GM23338 (cell line): ENCODE measurements at regions not wholly inside any gene's neighbourhood (a gene's known extent, or its start where the extent isn't known, plus 50 kb on each side); places are given as distances from the start of the nearest gene placed in this dataset.
A peak's percentile ranks its signal among the peaks of the same experiment; 100 is the strongest.

ENCODE experiments used
- CREB1 ChIP-seq: fragments of 250-450 bp; sonication (Bioruptor Pico); IDR thresholded peaks from 2 replicates; pipeline ENCODE4 v1.5.0; 2020; ENCODE audit warnings: low read depth, mild to moderate bottlenecking, moderate library complexity
- EZH2 ChIP-seq: fragments of 200-600 bp; sonication (generic); IDR thresholded peaks from one replicate; pipeline ENCODE4 v1.8.0; 2017; ENCODE audit warnings: antibody characterized with exemption, mild to moderate bottlenecking, low read depth; ENCODE audit not compliant: unreplicated experiment
- EZH2phosphoT487 ChIP-seq: fragments of 200-600 bp; sonication (generic); IDR thresholded peaks from one replicate; pipeline ENCODE4 v1.8.1; 2018; ENCODE audit warnings: antibody characterized with exemption; ENCODE audit not compliant: unreplicated experiment
- NANOG ChIP-seq: IDR thresholded peaks from 2 replicates; pipeline ENCODE4 v1.6.1; 2016; ENCODE audit warnings: antibody characterized with exemption, borderline replicate concordance
- POLR2AphosphoS5 ChIP-seq: IDR thresholded peaks from 2 replicates; pipeline ENCODE4 v1.6.1; 2016; ENCODE audit warnings: antibody characterized with exemption, low read depth
- STAT1 ChIP-seq: IDR thresholded peaks from one replicate; pipeline ENCODE4 v1.6.1; 2016; ENCODE audit warnings: antibody characterized with exemption; ENCODE audit not compliant: unreplicated experiment
- ZNF114 ChIP-seq: fragments of 250-450 bp; sonication (Bioruptor Pico); IDR thresholded peaks from 2 replicates; pipeline ENCODE4 v1.5.0; 2020; ENCODE audit warnings: mild to moderate bottlenecking, moderate library complexity
- ZNF331 ChIP-seq: fragments of 250-450 bp; sonication (Bioruptor Pico); IDR thresholded peaks from 2 replicates; pipeline ENCODE4 v1.5.0; 2020; ENCODE audit warnings: low read depth, mild to moderate bottlenecking, moderate library complexity
- ZNF462 ChIP-seq: fragments of 250-450 bp; sonication (Bioruptor Pico); IDR thresholded peaks from 2 replicates; pipeline ENCODE4 v1.5.0; 2020; ENCODE audit warnings: mild to moderate bottlenecking, moderate library complexity
- TF ChIP-seq, protein P1 (sequence below), 2 experiments: fragments of 200-600 bp in 1 of 2; sonication (generic) in 1 of 2; conservative IDR thresholded peaks; 2 replicates each; pipeline versions ENCODE4 v1.5.1 to v1.6.1; 2016 to 2017; ENCODE audit warnings: antibody characterized with exemption in 2 of 2, low read depth in 2 of 2, mild to moderate bottlenecking in 2 of 2, moderate library complexity in 1 of 2
- TF ChIP-seq, protein P2 (sequence below): IDR thresholded peaks from one replicate; pipeline ENCODE4 v1.6.1; 2018; ENCODE audit warnings: antibody characterized with exemption; ENCODE audit not compliant: unreplicated experiment
- TF ChIP-seq, protein P3 (sequence below): IDR thresholded peaks from 2 replicates; pipeline ENCODE4 v1.6.1; 2016; ENCODE audit warnings: antibody characterized with exemption

GRCh38 chr6:97978855-97979271, 695.8 kb upstream of the MMS22L start:
- TF ChIP-seq, protein P1, sequence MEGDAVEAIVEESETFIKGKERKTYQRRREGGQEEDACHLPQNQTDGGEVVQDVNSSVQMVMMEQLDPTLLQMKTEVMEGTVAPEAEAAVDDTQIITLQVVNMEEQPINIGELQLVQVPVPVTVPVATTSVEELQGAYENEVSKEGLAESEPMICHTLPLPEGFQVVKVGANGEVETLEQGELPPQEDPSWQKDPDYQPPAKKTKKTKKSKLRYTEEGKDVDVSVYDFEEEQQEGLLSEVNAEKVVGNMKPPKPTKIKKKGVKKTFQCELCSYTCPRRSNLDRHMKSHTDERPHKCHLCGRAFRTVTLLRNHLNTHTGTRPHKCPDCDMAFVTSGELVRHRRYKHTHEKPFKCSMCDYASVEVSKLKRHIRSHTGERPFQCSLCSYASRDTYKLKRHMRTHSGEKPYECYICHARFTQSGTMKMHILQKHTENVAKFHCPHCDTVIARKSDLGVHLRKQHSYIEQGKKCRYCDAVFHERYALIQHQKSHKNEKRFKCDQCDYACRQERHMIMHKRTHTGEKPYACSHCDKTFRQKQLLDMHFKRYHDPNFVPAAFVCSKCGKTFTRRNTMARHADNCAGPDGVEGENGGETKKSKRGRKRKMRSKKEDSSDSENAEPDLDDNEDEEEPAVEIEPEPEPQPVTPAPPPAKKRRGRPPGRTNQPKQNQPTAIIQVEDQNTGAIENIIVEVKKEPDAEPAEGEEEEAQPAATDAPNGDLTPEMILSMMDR (conservative IDR thresholded peaks at IDR 0.05; ENCODE audit: low read depth in 2 of 2): peak; percentile 69 to 74
- TF ChIP-seq NANOG: no peak
- TF ChIP-seq, protein P2, sequence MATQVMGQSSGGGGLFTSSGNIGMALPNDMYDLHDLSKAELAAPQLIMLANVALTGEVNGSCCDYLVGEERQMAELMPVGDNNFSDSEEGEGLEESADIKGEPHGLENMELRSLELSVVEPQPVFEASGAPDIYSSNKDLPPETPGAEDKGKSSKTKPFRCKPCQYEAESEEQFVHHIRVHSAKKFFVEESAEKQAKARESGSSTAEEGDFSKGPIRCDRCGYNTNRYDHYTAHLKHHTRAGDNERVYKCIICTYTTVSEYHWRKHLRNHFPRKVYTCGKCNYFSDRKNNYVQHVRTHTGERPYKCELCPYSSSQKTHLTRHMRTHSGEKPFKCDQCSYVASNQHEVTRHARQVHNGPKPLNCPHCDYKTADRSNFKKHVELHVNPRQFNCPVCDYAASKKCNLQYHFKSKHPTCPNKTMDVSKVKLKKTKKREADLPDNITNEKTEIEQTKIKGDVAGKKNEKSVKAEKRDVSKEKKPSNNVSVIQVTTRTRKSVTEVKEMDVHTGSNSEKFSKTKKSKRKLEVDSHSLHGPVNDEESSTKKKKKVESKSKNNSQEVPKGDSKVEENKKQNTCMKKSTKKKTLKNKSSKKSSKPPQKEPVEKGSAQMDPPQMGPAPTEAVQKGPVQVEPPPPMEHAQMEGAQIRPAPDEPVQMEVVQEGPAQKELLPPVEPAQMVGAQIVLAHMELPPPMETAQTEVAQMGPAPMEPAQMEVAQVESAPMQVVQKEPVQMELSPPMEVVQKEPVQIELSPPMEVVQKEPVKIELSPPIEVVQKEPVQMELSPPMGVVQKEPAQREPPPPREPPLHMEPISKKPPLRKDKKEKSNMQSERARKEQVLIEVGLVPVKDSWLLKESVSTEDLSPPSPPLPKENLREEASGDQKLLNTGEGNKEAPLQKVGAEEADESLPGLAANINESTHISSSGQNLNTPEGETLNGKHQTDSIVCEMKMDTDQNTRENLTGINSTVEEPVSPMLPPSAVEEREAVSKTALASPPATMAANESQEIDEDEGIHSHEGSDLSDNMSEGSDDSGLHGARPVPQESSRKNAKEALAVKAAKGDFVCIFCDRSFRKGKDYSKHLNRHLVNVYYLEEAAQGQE: no peak
- TF ChIP-seq POLR2AphosphoS5: no peak
- TF ChIP-seq CREB1 (CRISPR knock-in tag): no peak
- no peak for TF ChIP-seq ZNF462
- TF ChIP-seq EZH2: no peak
- no peak for TF ChIP-seq STAT1
- TF ChIP-seq ZNF331 (CRISPR knock-in tag): no peak
- TF ChIP-seq ZNF114 (CRISPR knock-in tag): no peak; the same call in 1 of the 2 replicates
- TF ChIP-seq EZH2phosphoT487: no peak
- TF ChIP-seq, protein P3, sequence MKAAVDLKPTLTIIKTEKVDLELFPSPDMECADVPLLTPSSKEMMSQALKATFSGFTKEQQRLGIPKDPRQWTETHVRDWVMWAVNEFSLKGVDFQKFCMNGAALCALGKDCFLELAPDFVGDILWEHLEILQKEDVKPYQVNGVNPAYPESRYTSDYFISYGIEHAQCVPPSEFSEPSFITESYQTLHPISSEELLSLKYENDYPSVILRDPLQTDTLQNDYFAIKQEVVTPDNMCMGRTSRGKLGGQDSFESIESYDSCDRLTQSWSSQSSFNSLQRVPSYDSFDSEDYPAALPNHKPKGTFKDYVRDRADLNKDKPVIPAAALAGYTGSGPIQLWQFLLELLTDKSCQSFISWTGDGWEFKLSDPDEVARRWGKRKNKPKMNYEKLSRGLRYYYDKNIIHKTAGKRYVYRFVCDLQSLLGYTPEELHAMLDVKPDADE: no peak
